NCI-H446 treated with DMSO at 0.1 percent for 48 hours (cell line): ENCODE measurements at regions not wholly inside any gene's neighbourhood (a gene's known extent, or its start where the extent isn't known, plus 50 kb on each side); places are given as distances from the start of the nearest gene placed in this dataset.

Experiments used
- DNase-seq: peaks from one replicate; lab custom pipeline; 2025; lab: John Stamatoyannopoulos, UW

DNA sequence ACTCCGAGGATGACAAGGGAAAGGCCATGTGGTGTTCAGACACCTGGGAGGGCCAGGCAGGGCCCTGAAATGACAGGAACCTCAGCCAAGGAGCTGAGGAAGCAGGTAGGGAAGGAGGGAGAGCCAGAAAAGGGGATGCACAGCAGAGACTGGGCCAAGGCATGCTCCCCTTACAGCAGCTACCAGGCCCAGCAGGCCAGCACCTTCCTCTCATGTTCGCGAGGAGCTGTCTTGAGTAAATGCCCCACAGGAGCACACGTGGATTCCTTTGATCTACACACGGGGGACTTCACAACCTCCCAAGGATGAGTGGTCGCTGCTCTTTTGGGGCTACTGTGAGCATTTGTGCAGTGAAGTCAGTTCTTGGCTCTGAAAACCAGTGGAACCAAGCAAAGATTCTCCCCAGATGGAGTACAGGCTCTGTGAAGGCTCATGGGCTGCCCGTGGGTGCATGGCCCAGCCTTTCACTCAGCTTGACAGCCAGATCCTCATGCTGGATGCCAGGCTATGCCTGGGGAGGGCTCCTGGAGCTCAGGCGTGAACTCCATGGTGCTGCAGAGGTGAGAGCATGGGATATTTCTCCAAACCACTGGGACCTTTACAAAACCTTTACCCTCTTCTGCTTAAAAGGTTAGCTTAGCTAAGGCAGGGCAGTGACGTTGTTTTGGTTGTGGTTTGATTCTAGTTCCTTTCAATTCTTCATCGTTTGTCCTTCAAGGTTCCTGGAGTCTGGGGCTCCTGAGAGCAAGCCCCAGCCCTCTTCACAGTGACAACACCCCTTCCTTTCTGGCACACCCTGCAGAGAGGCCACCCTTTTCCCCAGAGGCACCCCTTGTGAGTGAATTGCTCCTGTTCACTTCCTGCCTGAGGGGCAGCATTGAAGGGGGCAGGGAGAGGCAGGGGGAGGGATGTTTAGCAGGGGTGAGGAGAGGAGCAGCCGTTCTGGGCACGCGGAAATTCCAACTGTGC lies 74.2 kb upstream of the ZPBP start:
- DNase-seq, result no peak

DNA sequence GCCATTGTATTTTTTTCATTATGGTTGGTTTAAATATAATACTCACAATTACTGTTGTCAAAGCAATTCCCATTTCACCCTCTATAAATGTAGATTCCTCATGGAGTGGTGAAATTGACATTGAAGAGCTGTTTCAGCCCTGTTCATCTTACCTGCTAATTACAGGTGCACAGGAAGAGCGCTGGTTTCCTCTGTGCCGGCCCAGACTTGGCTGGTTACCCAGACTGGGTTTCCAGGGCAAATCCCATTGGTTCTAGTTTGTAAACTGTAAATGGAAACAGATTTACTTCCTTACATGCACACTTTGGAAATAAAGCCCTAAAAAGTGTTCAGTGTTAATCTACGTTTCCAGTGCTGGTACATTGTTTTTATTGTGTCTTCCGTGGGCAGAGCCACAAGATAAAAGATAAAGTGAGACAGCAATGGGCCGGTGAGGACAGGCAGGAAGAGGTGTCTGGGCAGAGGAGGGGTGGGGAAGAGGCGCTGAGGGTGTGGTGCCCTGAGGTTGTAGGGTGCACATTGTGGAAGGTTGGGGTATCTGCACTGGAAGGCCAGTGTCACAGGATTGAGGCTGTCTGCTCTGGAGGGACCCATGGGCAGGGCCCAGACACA lies 71.6 kb upstream of the ZPBP start:
- DNase-seq, result no peak

DNA sequence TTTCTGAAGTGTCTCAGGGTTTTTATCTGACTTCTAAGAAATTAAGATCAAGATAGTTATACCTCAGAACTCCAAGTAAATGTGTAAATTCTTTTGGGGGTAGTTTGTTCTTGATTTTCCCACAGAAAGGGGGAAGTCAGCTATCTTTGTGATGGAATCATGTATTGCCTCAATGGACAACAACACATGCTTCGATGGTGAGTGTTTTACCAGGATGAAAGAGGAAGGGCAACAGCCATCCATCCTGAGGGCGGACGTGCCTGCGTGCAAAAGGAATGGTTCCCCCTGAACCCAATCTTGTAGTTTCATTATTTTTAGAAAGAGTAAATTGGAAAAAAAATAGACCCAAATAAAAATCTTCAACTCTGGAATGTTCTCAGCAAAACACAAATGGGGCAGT lies 67.2 kb upstream of the ZPBP start:
- no peak for DNase-seq

DNA sequence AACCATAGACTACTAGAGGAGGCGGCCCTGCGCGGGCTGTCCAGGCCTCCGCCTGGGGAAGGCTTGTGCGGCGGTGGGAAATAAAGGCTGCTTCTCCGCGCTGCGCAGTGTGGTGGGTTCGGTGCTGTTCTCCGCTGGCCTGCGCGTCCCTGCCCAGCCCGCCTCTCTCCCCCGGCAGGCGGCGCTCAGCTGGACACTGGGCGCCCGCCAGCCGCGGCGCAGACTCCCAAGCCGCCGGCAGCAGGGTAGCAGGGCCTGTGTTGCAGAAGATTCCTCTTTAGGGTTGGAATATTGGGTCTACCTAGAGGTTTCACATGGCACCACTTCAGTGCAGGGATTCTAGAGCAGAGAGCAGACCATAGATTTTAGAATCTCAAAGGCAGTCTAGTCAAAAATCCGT lies 66.1 kb upstream of the ZPBP start:
- DNase-seq, result no peak

DNA sequence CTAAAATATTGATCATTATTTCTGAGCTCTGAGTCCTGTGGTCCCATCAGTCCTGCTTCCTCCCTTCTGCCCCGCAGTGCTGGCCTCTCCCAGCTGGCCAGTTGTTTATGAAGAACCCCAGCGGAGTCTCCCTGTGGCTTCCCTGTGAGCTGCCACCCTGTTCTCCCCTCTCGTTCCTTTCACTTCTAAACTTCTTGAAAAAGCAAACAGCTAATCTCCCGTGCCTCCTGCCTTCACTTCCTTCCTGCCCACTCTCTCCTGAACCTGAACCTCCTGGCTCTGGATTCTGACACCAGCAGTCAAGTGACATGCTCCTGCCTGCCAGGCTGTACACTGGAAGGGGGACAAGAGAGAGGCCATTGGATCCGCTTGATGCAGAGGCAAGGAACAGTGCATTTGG lies 63.7 kb upstream of the ZPBP start:
- no peak for DNase-seq

DNA sequence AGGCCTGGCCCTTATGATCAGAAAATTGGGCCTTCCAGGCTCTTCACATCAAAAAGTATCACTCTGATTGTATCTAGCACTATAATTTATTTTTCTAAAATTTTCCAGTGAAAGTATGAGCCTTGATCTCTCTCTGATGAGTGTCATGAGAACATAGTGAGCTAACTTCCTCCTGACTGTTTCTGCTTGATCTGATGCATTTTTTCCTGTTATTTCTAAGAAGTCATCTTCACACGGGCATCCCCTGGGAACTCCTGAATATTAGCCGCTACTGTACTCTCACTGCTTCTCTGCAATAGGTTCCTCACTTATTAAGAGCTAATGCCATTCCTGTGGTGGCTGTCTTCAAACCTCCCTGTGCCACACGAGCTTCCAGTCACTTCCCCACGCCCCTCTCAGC lies 63.1 kb upstream of the ZPBP start:
- DNase-seq, result no peak

DNA sequence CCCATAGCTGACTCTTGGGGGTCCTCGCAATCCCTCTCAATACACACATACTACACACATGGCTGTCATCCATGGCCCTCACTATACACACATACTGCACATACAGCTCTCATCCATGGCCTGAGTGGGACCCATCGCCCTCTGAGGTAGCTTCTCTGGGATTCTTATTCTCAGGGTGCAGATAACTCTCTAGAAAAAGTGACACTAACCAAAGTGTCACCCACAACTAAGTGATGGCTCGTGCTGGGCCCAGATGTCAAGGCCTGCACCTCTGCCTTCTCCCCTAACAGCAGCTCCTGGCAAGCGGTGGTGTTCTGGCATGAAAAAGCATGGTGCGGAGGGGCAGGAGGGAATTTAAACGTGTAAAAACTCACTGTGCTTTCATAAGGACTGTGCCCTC lies 62.7 kb upstream of the ZPBP start:
- no peak for DNase-seq

DNA sequence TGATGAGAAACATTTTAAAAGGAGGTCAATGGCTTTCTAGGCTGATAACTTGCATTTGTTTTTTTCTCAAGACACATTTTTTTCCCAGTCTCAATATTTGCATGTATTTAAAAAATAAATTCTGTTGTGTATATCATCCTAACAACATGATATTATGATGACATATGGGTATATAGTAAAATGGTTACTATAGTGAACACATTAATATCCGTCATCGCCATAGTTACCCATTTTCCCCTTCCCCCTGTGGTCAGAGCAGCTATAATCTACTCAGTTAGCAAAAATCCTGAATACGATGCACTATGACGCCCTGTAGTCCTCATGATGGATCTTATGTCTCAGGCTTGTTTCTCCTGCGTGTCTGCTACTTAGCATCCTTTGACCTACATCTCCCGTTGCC lies 60.9 kb upstream of the ZPBP start:
- no peak for DNase-seq

DNA sequence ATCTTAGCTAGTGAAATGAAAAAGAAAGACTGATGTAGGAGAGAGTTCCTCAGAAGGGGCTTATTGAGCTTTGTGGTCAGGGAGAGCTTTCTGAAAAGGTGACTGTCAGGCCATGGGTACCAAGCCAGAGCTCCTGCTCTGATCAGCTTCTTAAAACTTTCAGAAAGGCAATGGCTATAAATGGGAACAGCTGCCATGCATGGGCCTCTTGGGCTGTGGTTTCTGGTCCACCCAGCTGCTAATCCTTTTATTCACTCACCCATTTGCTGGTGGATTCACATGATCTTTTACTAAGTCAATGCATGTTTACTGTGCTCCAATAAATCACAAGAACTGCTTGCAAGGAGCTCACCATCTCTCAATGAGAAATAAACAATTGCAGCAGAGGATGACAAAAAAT lies 60.1 kb upstream of the ZPBP start:
- DNase-seq, result no peak

DNA sequence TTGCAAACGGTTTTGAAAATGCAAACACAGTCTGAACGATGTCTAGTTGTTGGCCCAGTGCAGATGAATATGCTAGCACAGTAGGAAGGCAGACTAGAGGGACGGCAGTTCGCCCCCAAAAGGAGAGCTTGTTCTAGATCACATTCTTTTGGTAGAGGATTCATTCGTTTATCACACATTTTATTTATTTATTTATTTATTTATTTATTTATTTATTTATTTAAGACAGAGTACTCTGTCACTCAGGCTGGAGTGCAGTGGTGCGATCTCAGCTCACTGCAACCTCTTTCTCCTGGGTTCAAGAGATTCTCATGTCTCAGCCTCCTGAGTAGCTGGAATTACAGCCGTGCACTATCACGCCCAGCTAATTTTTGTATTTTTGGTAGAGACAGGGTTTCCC lies 59.4 kb upstream of the ZPBP start:
- no peak for DNase-seq

DNA sequence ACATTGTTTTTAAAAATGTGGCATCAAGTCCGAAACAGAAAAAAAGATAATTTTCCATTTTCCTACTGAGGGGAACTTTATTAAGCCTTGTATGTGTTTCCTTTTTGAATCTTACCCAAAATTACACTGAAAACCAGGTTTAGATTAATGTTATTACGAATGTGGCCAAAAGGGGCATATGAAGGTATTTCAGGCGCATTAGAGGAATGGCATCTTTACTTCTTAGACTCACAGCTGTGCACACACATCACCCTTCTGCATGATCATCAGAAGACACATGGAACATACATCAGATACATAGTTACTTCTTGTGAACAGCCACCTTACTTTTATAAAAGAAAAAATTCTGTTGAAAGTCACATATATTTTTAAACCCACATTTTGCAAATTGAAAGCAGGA lies 58.6 kb upstream of the ZPBP start:
- no peak for DNase-seq

DNA sequence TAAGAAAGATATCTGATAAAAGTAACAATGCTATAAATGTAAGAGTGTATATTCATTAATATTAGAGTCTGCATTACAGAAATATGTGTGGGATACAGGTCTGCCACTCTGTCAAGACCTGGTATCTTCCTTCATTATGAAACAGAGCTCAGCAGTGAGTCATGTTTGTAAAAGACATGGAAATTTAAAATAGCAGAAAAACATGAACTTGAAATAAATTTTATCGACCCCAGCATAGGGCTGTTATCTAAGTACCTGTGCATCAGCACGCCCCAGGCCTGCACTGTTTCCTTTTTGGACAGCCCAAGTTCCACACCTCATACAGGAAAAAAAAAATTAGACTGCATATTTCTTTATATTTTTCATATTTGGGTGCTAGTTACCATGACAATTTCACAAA lies 58.0 kb upstream of the ZPBP start:
- DNase-seq, result no peak

DNA sequence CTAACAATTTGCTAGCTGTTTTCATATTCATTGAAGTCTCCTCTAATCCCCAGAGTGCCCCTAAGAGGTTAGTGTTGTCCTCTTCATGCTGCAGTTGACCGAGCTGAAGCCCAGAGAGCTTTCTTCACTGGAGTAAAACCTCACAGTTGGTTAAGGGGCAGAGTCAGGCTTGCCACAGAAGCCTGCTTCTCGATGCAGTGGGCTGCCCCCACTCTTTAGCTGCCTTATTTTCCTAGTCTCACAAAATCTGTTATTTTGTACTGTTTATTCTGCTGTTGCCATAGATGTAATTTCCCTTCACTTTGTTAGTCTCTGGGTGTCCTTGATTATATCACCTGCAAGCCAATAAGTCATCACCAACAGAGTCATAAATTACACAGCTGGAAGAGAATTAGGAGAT lies 56.3 kb upstream of the ZPBP start:
- no peak for DNase-seq

DNA sequence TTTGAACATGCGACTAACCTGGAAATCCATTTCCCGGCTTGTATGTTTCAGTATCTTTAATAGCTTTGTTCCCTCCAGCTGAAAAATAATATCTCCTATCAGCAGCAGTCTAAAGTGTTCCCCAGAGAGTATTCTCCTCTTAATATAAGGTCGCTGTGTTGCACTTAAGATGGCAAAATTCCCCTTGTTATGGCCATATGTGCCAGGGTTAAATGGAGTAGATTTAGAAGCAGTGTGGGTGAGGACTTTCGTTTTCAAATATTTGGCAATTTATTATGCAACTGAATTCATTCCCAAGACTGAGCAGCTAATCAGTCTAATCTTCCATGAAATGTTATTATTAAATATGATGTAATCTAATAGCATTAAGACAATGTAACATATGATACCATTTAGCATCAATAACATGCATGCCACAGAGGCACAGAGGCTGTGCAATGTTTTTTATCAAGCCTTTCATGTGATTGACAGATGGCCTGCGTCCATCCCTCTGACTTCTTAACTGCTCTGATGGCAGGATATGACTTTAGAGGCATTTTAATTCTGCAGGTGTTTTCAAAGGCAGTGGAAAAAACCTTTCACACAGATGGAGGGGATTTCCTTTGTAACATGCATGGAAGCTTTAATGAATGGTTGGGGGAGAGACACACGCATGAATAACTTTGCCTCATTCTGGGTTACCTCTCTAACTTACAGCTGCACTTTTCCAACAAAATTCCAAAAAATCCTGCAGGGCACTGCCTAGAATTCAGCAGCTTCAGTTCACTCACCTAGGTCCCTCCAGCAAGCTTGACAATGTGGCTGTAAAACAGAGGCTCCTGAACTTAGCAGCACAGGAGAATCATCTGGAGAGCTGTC lies 55.1 kb upstream of the ZPBP start:
- no peak for DNase-seq

DNA sequence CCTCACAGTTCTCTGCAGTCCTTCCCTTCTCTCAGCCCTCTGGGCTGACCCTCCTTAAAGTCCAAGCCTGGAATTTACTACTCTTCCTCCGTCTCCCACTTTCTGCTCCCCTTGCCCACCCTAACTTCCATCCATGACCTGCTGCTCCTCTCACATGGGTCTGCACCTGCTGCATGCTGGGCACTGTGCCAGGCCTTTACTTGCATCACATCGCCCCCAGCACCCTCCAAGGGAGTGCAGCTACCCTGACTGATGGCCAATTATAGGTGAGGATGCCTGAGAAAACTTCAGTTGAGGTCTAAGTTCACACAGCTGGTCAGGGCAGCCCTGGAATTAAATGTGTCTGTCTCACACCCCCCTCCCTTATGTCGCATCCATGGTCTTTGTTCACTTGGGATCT lies 53.6 kb upstream of the ZPBP start:
- no peak for DNase-seq

DNA sequence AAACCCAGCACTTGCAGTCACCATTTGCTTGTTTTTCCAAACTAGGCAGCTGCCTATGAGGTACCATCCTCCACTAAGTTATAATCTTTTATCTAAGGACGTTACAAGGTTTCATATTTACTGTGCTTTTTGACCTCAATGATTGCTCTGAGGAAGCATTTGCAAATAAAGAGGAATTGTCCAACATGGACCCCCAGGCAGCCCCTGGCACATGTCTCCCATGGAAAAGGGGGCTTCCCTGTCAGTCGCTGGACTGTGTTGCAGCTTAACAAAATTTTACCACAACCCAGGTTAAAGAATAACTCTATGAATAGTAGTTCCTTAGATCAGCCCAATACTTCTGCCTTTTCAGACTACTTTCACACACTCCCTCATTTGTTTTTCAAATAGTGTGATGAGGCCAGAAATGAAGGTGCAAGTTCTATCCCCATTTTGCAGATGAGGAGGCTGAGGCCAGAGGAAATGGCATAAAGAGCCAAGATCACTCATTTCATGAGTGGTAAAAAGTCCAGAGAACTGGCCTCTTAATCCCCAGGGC lies 52.8 kb upstream of the ZPBP start:
- no peak for DNase-seq

DNA sequence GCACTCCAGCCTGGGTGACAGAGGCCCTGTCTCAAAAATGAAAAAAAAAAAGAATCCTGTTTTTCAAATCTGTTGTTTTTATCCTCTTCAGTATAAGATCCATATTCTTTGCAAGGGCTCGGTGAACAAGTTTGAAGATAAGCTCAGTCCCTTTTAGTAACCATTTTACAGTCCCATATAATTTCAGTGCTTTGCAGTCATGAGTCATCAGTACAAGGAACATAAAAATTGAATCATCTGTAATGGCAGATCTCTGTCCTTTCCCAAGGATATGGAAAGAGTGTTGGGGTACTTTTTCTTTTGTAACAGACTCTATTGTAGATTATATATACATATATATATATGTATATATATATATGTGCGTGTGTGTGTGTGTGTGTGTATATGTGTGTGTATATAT lies 52.2 kb upstream of the ZPBP start:
- DNase-seq, result no peak
